Body of pancreas (tissue), 4 donors: ENCODE measurements at regions not wholly inside any gene's neighbourhood (a gene's known extent, or its start where the extent isn't known, plus 50 kb on each side); places are given as distances from the start of the nearest gene placed in this dataset.
"Not testable (repeated sequence)": the region's sequence is repeated elsewhere in the genome, so short reads cannot be mapped to it uniquely, and the experiment has no call there.

Source experiments
- ATAC-seq: fragments of 150-250 bp; one replicate; pipeline ENCODE4 v1.9.1; 2016
- DNase-seq, 4 donors: peaks; one replicate each; pipeline ENCODE4 v3.0.0-alpha.2; 2019
- H3K27ac ChIP-seq, 4 donors: fragments of 200-600 bp; sonication (generic); 1 replicate in 3 of 4; 2 replicates in 1 of 4; pipeline versions ENCODE4 v1.5.1 to v1.6.1; 2016 to 2019; ENCODE audit warnings: mild to moderate bottlenecking in 1 of 4, mixed read lengths in 1 of 4, moderate library complexity in 1 of 4
- H3K27me3 ChIP-seq, 2 donors: fragments of 200-600 bp; sonication (generic); one replicate each; pipeline ENCODE4 v1.6.0; 2016; ENCODE audit warnings: mild to moderate bottlenecking in 1 of 2
- H3K36me3 ChIP-seq, 2 donors: fragments of 200-600 bp; sonication (generic); replicated peaks in 1 of 2; 2 replicates each; pipeline ENCODE4 v1.5.1; 2016; ENCODE audit warnings: low read depth in 2 of 2; ENCODE audit not compliant: insufficient read depth in 1 of 2
- H3K4me1 ChIP-seq: fragments of 200-600 bp; sonication (generic); one replicate; pipeline ENCODE4 v1.6.0; 2016
- H3K4me3 ChIP-seq, 2 donors: fragments of 200-600 bp; sonication (generic); 1 replicate in 1 of 2; 2 replicates in 1 of 2; pipeline ENCODE4 v1.5.1; 2016 to 2019
- H3K9me3 ChIP-seq, 3 donors: fragments of 200-600 bp; sonication (generic); 1 replicate in 2 of 3; 2 replicates in 1 of 3; pipeline ENCODE4 v1.5.1; 2016
- CTCF ChIP-seq, 7 experiments: fragments of 450-650 bp in 4 of 7; fragments of 200-600 bp in 3 of 7; sonication (generic) in 3 of 7; IDR thresholded peaks; one replicate each; pipeline ENCODE4 v1.5.1; 2016 to 2019; ENCODE audit warnings: antibody characterized with exemption in 7 of 7
- POLR2A ChIP-seq, 3 donors: fragments of 450-650 bp; IDR thresholded peaks; one replicate each; pipeline ENCODE4 v1.6.1; 2016; ENCODE audit warnings: antibody characterized with exemption in 3 of 3, mild to moderate bottlenecking in 2 of 3
- WGBS, 2 donors: methylation state at CpG; one replicate each; pipeline ENCODE4 v1.1.5; 2017; 5-methylcytosine and 5-hydroxymethylcytosine counted together
- intact Hi-C: fragments of 100-400 bp; cut with DNase I; formaldehyde crosslinking; loops from one replicate; pipeline ENCODE4 v1.15.1; 2023

GRCh38 chr2:142742371-142743214, 134.9 kb upstream of the KYNU start:
- ATAC-seq = no peak
- Histone ChIP-seq H3K9me3 (no peaks in the 10 kb centered on the region), H3K36me3 (no peaks in the 10 kb centered on the region), H3K27me3 (no peaks in the 10 kb centered on the region), H3K4me3 (no peak overlapping the region), H3K27ac (no peak overlapping the region), H3K4me1 (no peaks in the 10 kb centered on the region)
- 68 to 77% methylated on average over 5 of the region's 5 CpGs for WGBS, 2 donors
- intact Hi-C loops = no loop called here
- no peak for DNase-seq
- TF ChIP-seq CTCF (IDR thresholded peaks at IDR 0.05) (no peak), POLR2A (IDR thresholded peaks at IDR 0.05) (no peak)

- Histone ChIP-seq H3K27me3 (no peaks in the 10 kb centered on the region), H3K4me1 (no peaks in the 10 kb centered on the region), H3K4me3 (no peak overlapping the region), H3K9me3 (no peaks in the 10 kb centered on the region), H3K36me3 (no peaks in the 10 kb centered on the region), H3K27ac (no peak overlapping the region)
- ATAC-seq (no peak), DNase-seq (no peak)
- TF ChIP-seq POLR2A (IDR thresholded peaks at IDR 0.05) (no peak), CTCF (IDR thresholded peaks at IDR 0.05) (no peak)
- 81 to 83% methylated on average over 2 of the region's 2 CpGs for WGBS, 2 donors
- intact Hi-C loops = no loop called here
Measured at GRCh38 chr2:142741764-142742269, 135.6 kb upstream of the KYNU start.

GRCh38 chr2:142734770-142735169, 142.7 kb upstream of the KYNU start:
- WGBS, 2 donors = 58 to 72% methylated on average over 2 of the region's 2 CpGs
- no peaks in the 10 kb centered on the region for H3K27me3 ChIP-seq

GRCh38 chr2:142734231-142734630, 143.2 kb upstream of the KYNU start:
- Histone ChIP-seq H3K4me1 (no peaks in the 10 kb centered on the region), H3K4me3 (no peak overlapping the region), H3K9me3 (no peaks in the 10 kb centered on the region), H3K27me3 (no peaks in the 10 kb centered on the region), H3K36me3 (no peaks in the 10 kb centered on the region), H3K27ac (no peak overlapping the region)
- DNase-seq (no peak), ATAC-seq (no peak)
- intact Hi-C loops = no loop called here
- TF ChIP-seq POLR2A (IDR thresholded peaks at IDR 0.05) (no peak), CTCF (IDR thresholded peaks at IDR 0.05) (peak in 1 of 7 experiments; percentile 33)
- WGBS, 2 donors = 77 to 85% methylated on average over 3 of the region's 3 CpGs

More at GRCh38 chr2:142734770-142735169, 142.7 kb upstream of the KYNU start:
- DNase-seq = no peak
- no peak for ATAC-seq
- H3K9me3 ChIP-seq = no peaks in the 10 kb centered on the region
- TF ChIP-seq POLR2A (IDR thresholded peaks at IDR 0.05) = no peak
- TF ChIP-seq CTCF (IDR thresholded peaks at IDR 0.05) = no peak
- H3K36me3 ChIP-seq = no peaks in the 10 kb centered on the region
- no peaks in the 10 kb centered on the region for H3K4me1 ChIP-seq
- intact Hi-C loops = no loop called here
- H3K4me3 ChIP-seq = no peak overlapping the region
- H3K27ac ChIP-seq = no peak overlapping the region

GRCh38 chr2:142729814-142730213, 147.7 kb upstream of the KYNU start:
- ATAC-seq, H3K4me3 ChIP-seq, DNase-seq, H3K36me3 ChIP-seq, intact Hi-C loops, H3K27me3 ChIP-seq, H3K27ac ChIP-seq, H3K4me1 ChIP-seq, H3K9me3 ChIP-seq: not testable (repeated sequence)
- 43 to 44% methylated on average over 1 of the region's 1 CpG for WGBS, 2 donors

- intact Hi-C loops, H3K4me3 ChIP-seq, H3K4me1 ChIP-seq, ATAC-seq, H3K27ac ChIP-seq, H3K9me3 ChIP-seq, H3K36me3 ChIP-seq, H3K27me3 ChIP-seq, DNase-seq: not testable (repeated sequence)
- 77 to 78% methylated on average over 12 to 17 of the region's 17 CpGs for WGBS, 2 donors
Measured at GRCh38 chr2:142727821-142728478, 149.5 kb upstream of the KYNU start.
